Keratinocyte (primary cell): ENCODE measurements at regions not wholly inside any gene's neighbourhood (a gene's known extent, or its start where the extent isn't known, plus 50 kb on each side); places are given as distances from the start of the nearest gene placed in this dataset.

Experiments
- DNase-seq: peaks from one replicate; pipeline ENCODE4 v3.0.0-alpha.2; 2011; ENCODE audit warnings: low read depth, missing footprints, low spot score
- FAIRE-seq: peaks from 2 replicates; lab custom pipeline; 2011; peaks lifted over from hg19 to GRCh38; lab: Jason Lieb, UNC
- H2AFZ ChIP-seq: 2 replicates; pipeline ENCODE4 v1.6.0; 2012; ENCODE audit warnings: low read length, control low read depth, inconsistent platforms; ENCODE audit not compliant: control insufficient read depth
- H3K27ac ChIP-seq: 2 replicates; pipeline ENCODE4 v1.5.1; 2011; ENCODE audit warnings: low read length; ENCODE audit not compliant: control insufficient read depth, insufficient read depth
- H3K27me3 ChIP-seq: 3 replicates; pipeline ENCODE4 v1.6.0; 2011; ENCODE audit warnings: low read length; ENCODE audit not compliant: control insufficient read depth, insufficient read depth; ENCODE audit errors: extremely low read depth
- H3K36me3 ChIP-seq, 2 experiments: 2 replicates in 1 of 2; 3 replicates in 1 of 2; pipeline ENCODE4 v1.5.1; 2011; ENCODE audit warnings: low read length in 2 of 2, mild to moderate bottlenecking in 1 of 2; ENCODE audit not compliant: control insufficient read depth in 2 of 2, insufficient read depth in 2 of 2; ENCODE audit errors: extremely low read depth in 1 of 2
- H3K4me1 ChIP-seq: 3 replicates; pipeline ENCODE4 v1.5.1; 2011; ENCODE audit warnings: low read length; ENCODE audit not compliant: control insufficient read depth, insufficient read depth; ENCODE audit errors: extremely low read depth
- H3K4me2 ChIP-seq: 3 replicates; pipeline ENCODE4 v1.6.0; 2011; ENCODE audit warnings: low read depth, low read length; ENCODE audit not compliant: control insufficient read depth, insufficient read depth; ENCODE audit errors: extremely low read depth
- H3K4me3 ChIP-seq, 3 experiments: fragments of 200-600 bp in 1 of 3; sonication (generic) in 1 of 3; 2 replicates in 2 of 3; 3 replicates in 1 of 3; pipeline ENCODE4 v1.5.1; 2011 to 2016; ENCODE audit warnings: low read length in 3 of 3, mild to moderate bottlenecking in 3 of 3, control low read depth in 2 of 3, inconsistent platforms in 1 of 3, low read depth in 1 of 3, mixed read lengths in 1 of 3, mixed run types in 1 of 3, moderate library complexity in 1 of 3; ENCODE audit not compliant: control insufficient read depth in 2 of 3, insufficient read depth in 2 of 3; ENCODE audit errors: extremely low read depth in 1 of 3
- H3K79me2 ChIP-seq: 2 replicates; pipeline ENCODE4 v1.6.0; 2012; ENCODE audit warnings: low read length; ENCODE audit not compliant: control insufficient read depth, insufficient read depth
- H3K9ac ChIP-seq: 3 replicates; pipeline ENCODE4 v1.6.0; 2011; ENCODE audit warnings: low read length; ENCODE audit not compliant: control insufficient read depth, insufficient read depth; ENCODE audit errors: extremely low read depth
- H3K9me1 ChIP-seq: 3 replicates; pipeline ENCODE4 v1.6.0; 2011; ENCODE audit warnings: low read length; ENCODE audit not compliant: control insufficient read depth, insufficient read depth; ENCODE audit errors: extremely low read depth
- H3K9me3 ChIP-seq: 2 replicates; pipeline ENCODE4 v1.5.1; 2012; ENCODE audit warnings: low read depth, low read length; ENCODE audit not compliant: control insufficient read depth
- H4K20me1 ChIP-seq: 3 replicates; pipeline ENCODE4 v1.6.0; 2011; ENCODE audit warnings: low read length; ENCODE audit not compliant: control insufficient read depth, insufficient read depth; ENCODE audit errors: extremely low read depth
- EZH2 ChIP-seq: IDR thresholded peaks from one replicate; pipeline ENCODE4 v1.6.1; 2012; ENCODE audit warnings: inconsistent platforms, mild to moderate bottlenecking, low read length, moderate library complexity
- dilution Hi-C: fragments of 300-500 bp; cut with MboI; formaldehyde crosslinking; loops from one replicate; pipeline ENCODE4 v1.7.0; 2020; ENCODE audit warnings: low sequenced_read_pairs; ENCODE audit not compliant: extremely low pct_ligation_motif_present
- TF ChIP-seq, protein P1 (sequence below), 3 experiments: IDR thresholded peaks in 1 of 3; conservative IDR thresholded peaks in 1 of 3; optimal IDR thresholded peaks in 1 of 3; 2 replicates in 2 of 3; 3 replicates in 1 of 3; pipeline versions ENCODE3 to v1.5.1; 2011; ENCODE audit warnings: low read length in 3 of 3, mild to moderate bottlenecking in 3 of 3, moderate library complexity in 2 of 3, control low read depth in 1 of 3, inconsistent platforms in 1 of 3; ENCODE audit not compliant: insufficient read depth in 2 of 3; ENCODE audit errors: extremely low read depth in 1 of 3

DNA sequence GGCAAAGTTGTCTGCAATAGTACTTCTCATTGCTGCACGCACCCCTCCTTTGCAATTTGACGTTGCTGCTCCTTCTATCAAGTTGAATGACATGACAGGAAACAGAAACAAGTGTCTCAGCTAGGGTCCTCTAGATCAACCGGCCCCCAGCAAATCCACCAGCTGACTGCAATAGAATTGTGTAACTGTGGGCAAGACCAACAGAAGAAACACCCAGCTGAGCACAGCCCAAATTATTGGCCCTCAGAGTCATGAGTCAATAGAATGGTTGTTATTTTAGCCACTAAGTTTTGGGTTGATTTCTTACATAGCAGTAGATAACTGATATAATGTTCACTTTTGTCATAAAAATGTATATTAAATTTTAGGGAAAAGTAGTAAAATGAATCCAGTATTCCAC is 202.7 kb downstream of the MAFB start:
- no peak overlapping the region for H2AFZ ChIP-seq
- H3K27me3 ChIP-seq, result no peaks in the 10 kb centered on the region
- no peaks in the 10 kb centered on the region for H3K9me3 ChIP-seq
- H3K36me3 ChIP-seq, result no peaks in the 10 kb centered on the region
- peaks cover 30% of the 10 kb centered on the region for H3K4me1 ChIP-seq
- no peaks in the 10 kb centered on the region for H4K20me1 ChIP-seq
- no peaks in the 10 kb centered on the region for H3K9me1 ChIP-seq
- DNase-seq, result no peak
- TF ChIP-seq EZH2, result no peak
- TF ChIP-seq, protein P1, sequence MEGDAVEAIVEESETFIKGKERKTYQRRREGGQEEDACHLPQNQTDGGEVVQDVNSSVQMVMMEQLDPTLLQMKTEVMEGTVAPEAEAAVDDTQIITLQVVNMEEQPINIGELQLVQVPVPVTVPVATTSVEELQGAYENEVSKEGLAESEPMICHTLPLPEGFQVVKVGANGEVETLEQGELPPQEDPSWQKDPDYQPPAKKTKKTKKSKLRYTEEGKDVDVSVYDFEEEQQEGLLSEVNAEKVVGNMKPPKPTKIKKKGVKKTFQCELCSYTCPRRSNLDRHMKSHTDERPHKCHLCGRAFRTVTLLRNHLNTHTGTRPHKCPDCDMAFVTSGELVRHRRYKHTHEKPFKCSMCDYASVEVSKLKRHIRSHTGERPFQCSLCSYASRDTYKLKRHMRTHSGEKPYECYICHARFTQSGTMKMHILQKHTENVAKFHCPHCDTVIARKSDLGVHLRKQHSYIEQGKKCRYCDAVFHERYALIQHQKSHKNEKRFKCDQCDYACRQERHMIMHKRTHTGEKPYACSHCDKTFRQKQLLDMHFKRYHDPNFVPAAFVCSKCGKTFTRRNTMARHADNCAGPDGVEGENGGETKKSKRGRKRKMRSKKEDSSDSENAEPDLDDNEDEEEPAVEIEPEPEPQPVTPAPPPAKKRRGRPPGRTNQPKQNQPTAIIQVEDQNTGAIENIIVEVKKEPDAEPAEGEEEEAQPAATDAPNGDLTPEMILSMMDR (optimal IDR thresholded peaks at IDR 0.05 in 1 of 3, IDR thresholded peaks at IDR 0.05 in 1 of 3, conservative IDR thresholded peaks at IDR 0.05 in 1 of 3; ENCODE audit: extremely low read depth in 1 of 3, insufficient read depth in 2 of 3, low read length in 3 of 3), result no peak
- H3K27ac ChIP-seq, result no peak overlapping the region
- no peaks in the 10 kb centered on the region for H3K79me2 ChIP-seq
- FAIRE-seq, result no peak
- dilution Hi-C loops, result loop anchor here (25.0 kb wide), 1 partner anchor 176 kb away; no protein-coding TSS in a partner anchor
- no peak overlapping the region for H3K9ac ChIP-seq
- H3K4me2 ChIP-seq, result no peak overlapping the region
- H3K4me3 ChIP-seq, result no peak overlapping the region

DNA sequence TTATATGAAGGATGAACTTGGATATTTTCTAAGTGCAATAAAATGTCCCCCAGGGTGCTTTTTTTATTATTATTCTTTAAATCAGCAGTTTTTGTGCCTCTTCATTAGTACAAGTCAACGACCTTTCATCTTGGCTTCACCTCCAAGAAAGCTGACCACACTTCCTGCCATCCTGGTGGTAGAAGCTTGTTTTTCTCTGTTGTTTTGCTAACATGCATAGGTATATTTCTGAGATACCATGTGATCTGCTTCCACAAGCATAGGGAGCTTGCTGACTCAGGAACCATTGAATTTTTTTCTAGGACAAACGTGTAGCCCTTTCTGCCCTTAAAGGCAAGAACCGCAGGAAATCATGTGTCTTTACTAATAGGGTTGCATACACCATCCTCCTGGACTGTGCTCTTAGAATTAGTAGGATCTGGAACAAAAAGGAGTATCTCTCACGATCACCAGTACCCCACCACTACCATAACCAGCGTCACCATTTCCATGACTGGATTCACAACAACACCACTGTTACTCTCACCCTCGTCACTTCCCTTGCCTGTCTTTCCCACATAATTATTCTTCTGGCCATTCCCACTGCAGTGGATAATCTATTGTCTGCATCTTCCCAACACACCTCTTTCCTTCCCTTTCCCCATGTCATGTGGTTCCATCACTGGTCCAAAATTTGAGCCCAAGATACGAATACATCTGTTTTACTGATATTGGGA is 207.1 kb downstream of the MAFB start:
- Histone ChIP-seq H3K36me3 (no peaks in the 10 kb centered on the region), H3K4me3 (no peak overlapping the region), H3K9me3 (no peaks in the 10 kb centered on the region), H3K9ac (no peak overlapping the region), H3K79me2 (no peaks in the 10 kb centered on the region), H4K20me1 (no peaks in the 10 kb centered on the region), H2AFZ (no peak overlapping the region), H3K4me1 (no peaks in the 10 kb centered on the region), H3K4me2 (no peak overlapping the region), H3K9me1 (no peaks in the 10 kb centered on the region), H3K27ac (no peak overlapping the region), H3K27me3 (no peaks in the 10 kb centered on the region)
- no peak for FAIRE-seq
- no peak for TF ChIP-seq EZH2
- DNase-seq, result no peak
- dilution Hi-C loops, result loop anchor here (25.0 kb wide), 1 partner anchor 180 kb away; no protein-coding TSS in a partner anchor
